Hepatocyte (in vitro differentiated cells): ENCODE measurements at regions not wholly inside any gene's neighbourhood (a gene's known extent, or its start where the extent isn't known, plus 50 kb on each side); places are given as distances from the start of the nearest gene placed in this dataset.

ENCODE experiments used
- DNase-seq: peaks from one replicate; pipeline ENCODE4 v3.0.0-alpha.2; 2016; ENCODE audit warnings: low spot score
- H2AFZ ChIP-seq: fragments of 200-600 bp; sonication (generic); 2 replicates; pipeline ENCODE4 v1.6.0; 2016; ENCODE audit warnings: antibody characterized with exemption, mild to moderate bottlenecking
- H3K27ac ChIP-seq: fragments of 200-600 bp; sonication (generic); 2 replicates; pipeline ENCODE4 v1.5.1; 2016; ENCODE audit warnings: mild to moderate bottlenecking
- H3K27me3 ChIP-seq: fragments of 200-600 bp; sonication (generic); 2 replicates; pipeline ENCODE4 v1.6.1; 2016
- H3K36me3 ChIP-seq: fragments of 200-600 bp; sonication (generic); replicated peaks from 2 replicates; pipeline ENCODE4 v1.5.1; 2016; ENCODE audit warnings: low read depth; ENCODE audit not compliant: insufficient read depth
- H3K4me1 ChIP-seq: fragments of 200-600 bp; sonication (generic); 2 replicates; pipeline ENCODE4 v1.5.1; 2016; ENCODE audit warnings: mild to moderate bottlenecking, moderate library complexity; ENCODE audit not compliant: insufficient read depth
- H3K4me2 ChIP-seq: fragments of 200-600 bp; sonication (generic); 2 replicates; pipeline ENCODE4 v1.6.0; 2016
- H3K4me3 ChIP-seq: fragments of 200-600 bp; sonication (generic); 2 replicates; pipeline ENCODE4 v1.5.1; 2016; ENCODE audit warnings: mild to moderate bottlenecking
- H3K79me2 ChIP-seq: fragments of 200-600 bp; sonication (generic); 2 replicates; pipeline ENCODE4 v1.6.0; 2017; ENCODE audit warnings: mild to moderate bottlenecking
- H3K9me2 ChIP-seq: fragments of 200-600 bp; sonication (generic); replicated peaks from 2 replicates; pipeline ENCODE4 v1.6.0; 2017; ENCODE audit warnings: mild to moderate bottlenecking; ENCODE audit not compliant: insufficient read depth
- H3K9me3 ChIP-seq: fragments of 200-600 bp; sonication (generic); 2 replicates; pipeline ENCODE4 v1.5.1; 2016; ENCODE audit warnings: low read depth, mild to moderate bottlenecking
- H4K20me1 ChIP-seq: fragments of 200-600 bp; sonication (generic); 2 replicates; pipeline ENCODE4 v1.6.0; 2016; ENCODE audit warnings: mild to moderate bottlenecking; ENCODE audit not compliant: insufficient read depth, poor library complexity, severe bottlenecking
- EZH2 ChIP-seq: fragments of 200-600 bp; sonication (generic); IDR thresholded peaks from 2 replicates; pipeline ENCODE4 v1.6.1; 2016; ENCODE audit warnings: antibody characterized with exemption, mild to moderate bottlenecking, borderline replicate concordance
- EZH2phosphoT487 ChIP-seq: fragments of 200-600 bp; sonication (generic); IDR thresholded peaks from one replicate; pipeline ENCODE4 v1.6.1; 2018; ENCODE audit warnings: antibody characterized with exemption, mild to moderate bottlenecking, low read depth, moderate library complexity; ENCODE audit not compliant: unreplicated experiment, severe bottlenecking
- WGBS: methylation state at CpG from one replicate; pipeline ENCODE4 v1.1.6; 2016; ENCODE audit warnings: low lambda C conversion rate; ENCODE audit errors: missing lambda C conversion rate; 5-methylcytosine and 5-hydroxymethylcytosine counted together
- TF ChIP-seq, protein P1 (sequence below): fragments of 200-600 bp; sonication (generic); IDR thresholded peaks from 2 replicates; pipeline ENCODE4 v1.5.1; 2016; ENCODE audit warnings: antibody characterized with exemption, mild to moderate bottlenecking; ENCODE audit not compliant: poor library complexity

DNA sequence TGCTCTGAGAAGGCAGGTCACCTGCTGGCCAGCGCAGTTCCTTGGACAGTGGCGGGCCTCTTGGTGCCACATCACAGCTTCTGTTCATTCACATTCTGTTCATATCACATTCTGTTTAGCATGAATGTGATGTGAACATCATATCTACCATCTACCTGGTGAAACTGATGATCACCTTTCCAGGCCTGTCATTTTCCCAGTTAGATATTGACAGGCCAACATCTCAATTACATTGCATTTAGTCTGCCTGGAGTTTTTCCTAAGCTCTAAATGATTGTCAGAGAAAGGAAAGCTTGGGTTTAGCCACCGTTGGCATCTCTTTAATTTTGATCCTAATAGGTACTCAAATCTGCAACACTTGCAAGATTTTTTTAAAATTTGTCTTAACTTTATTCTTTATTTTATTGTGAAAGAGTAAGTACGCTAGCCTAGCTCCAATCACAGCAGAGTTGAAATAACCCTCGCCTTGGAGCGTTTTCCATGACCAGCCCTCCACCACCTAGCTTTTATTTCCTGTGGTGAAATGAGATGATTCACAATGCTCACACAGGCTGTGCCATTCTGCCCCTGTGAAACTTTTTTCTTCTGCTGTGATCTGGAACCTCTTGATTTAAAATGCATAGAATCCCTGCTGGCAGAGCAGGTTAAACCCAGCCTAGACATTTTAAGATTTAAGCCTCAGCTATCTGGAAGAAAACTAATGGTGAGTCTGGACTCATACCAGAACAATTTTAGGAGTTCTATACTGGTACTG, 225.0 kb downstream of the ESM1 start:
- no peaks in the 10 kb centered on the region for H3K9me2 ChIP-seq
- H2AFZ ChIP-seq, result no peak overlapping the region
- H3K79me2 ChIP-seq, result no peaks in the 10 kb centered on the region
- no peaks in the 10 kb centered on the region for H3K9me3 ChIP-seq
- no peaks in the 10 kb centered on the region for H3K4me1 ChIP-seq
- H3K27me3 ChIP-seq, result no peaks in the 10 kb centered on the region
- no peak overlapping the region for H3K4me2 ChIP-seq
- H4K20me1 ChIP-seq, result no peaks in the 10 kb centered on the region
- no peak overlapping the region for H3K27ac ChIP-seq
- H3K36me3 ChIP-seq, result no peaks in the 10 kb centered on the region
- TF ChIP-seq EZH2phosphoT487, result no peak
- no peak for TF ChIP-seq EZH2
- TF ChIP-seq, protein P1, sequence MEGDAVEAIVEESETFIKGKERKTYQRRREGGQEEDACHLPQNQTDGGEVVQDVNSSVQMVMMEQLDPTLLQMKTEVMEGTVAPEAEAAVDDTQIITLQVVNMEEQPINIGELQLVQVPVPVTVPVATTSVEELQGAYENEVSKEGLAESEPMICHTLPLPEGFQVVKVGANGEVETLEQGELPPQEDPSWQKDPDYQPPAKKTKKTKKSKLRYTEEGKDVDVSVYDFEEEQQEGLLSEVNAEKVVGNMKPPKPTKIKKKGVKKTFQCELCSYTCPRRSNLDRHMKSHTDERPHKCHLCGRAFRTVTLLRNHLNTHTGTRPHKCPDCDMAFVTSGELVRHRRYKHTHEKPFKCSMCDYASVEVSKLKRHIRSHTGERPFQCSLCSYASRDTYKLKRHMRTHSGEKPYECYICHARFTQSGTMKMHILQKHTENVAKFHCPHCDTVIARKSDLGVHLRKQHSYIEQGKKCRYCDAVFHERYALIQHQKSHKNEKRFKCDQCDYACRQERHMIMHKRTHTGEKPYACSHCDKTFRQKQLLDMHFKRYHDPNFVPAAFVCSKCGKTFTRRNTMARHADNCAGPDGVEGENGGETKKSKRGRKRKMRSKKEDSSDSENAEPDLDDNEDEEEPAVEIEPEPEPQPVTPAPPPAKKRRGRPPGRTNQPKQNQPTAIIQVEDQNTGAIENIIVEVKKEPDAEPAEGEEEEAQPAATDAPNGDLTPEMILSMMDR, result no peak
- H3K4me3 ChIP-seq, result no peak overlapping the region
- no peak for DNase-seq
- 96% methylated on average over 6 of the region's 6 CpGs for WGBS

DNA sequence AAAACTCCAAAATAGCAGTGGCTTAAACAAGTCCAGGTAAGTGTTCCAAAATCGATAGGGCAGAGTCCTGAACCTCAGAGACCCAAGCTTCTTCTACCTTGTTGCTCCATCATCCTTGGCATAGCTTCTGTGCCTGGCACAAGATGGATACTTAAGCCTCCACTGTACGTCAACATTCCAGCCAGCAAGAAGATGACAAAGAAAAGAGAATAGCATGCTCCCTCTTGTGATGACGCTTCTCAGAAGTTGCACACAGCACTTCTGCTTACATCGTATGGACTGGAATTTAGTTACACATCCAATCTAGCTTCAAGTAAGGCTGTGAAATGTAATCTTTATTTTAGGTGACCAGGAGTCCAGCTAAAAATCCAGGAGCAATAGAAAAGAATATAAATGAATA, 227.4 kb downstream of the ESM1 start:
- Histone ChIP-seq H3K4me3 (no peak overlapping the region), H3K27me3 (no peaks in the 10 kb centered on the region), H3K4me2 (no peak overlapping the region), H3K36me3 (no peaks in the 10 kb centered on the region), H3K4me1 (no peaks in the 10 kb centered on the region), H3K9me2 (no peaks in the 10 kb centered on the region), H3K27ac (no peak overlapping the region), H4K20me1 (no peaks in the 10 kb centered on the region), H2AFZ (no peak overlapping the region), H3K9me3 (no peaks in the 10 kb centered on the region), H3K79me2 (no peaks in the 10 kb centered on the region)
- no peak for DNase-seq
- WGBS, result 85% methylated on average over 4 of the region's 4 CpGs
- TF ChIP-seq, protein P1, result no peak
- TF ChIP-seq EZH2phosphoT487 (no peak), EZH2 (no peak)

DNA sequence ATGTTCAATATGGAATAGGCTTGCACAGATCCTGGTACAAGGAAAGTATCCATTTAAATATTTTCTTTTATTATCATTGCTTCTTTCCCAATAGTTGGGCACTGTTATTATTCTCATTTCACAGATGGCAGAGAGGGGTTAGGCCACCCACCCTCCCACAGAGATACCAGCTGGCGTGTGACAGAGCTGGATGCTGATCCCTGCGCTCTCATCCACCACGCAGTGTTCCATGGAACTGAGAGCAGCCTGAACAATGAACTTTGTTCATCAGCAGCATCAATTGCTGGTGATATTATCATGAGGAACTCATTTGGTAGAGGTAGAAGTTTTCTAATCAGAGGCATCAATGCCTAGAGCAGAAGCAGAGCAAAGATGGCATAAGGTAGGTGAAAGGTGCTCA, 227.9 kb downstream of the ESM1 start:
- Histone ChIP-seq H3K36me3 (no peaks in the 10 kb centered on the region), H3K4me3 (no peak overlapping the region), H3K4me1 (no peaks in the 10 kb centered on the region), H4K20me1 (no peaks in the 10 kb centered on the region), H3K9me3 (no peaks in the 10 kb centered on the region), H3K4me2 (no peak overlapping the region), H3K27ac (no peak overlapping the region), H3K27me3 (no peaks in the 10 kb centered on the region), H3K79me2 (no peaks in the 10 kb centered on the region), H3K9me2 (no peaks in the 10 kb centered on the region), H2AFZ (no peak overlapping the region)
- no peak for DNase-seq
- TF ChIP-seq, protein P1, result no peak
- TF ChIP-seq EZH2, result no peak
- TF ChIP-seq EZH2phosphoT487, result no peak
- WGBS, result 96% methylated on average over 3 of the region's 3 CpGs
